Neural cell (in vitro differentiated cells): ENCODE measurements at regions not wholly inside any gene's neighbourhood (a gene's known extent, or its start where the extent isn't known, plus 50 kb on each side); places are given as distances from the start of the nearest gene placed in this dataset.

Source experiments
- H2AFZ ChIP-seq: fragments of 200-600, 300-800 bp; sonication (generic), shearing (Covaris generic); 2 replicates; pipeline ENCODE4 v1.6.0; 2014; ENCODE audit warnings: low read depth, mild to moderate bottlenecking, antibody characterized with exemption, low read length, moderate library complexity
- H3F3A ChIP-seq: fragments of 200-600 bp; shearing (Covaris generic); 2 replicates; pipeline ENCODE4 v1.6.1; 2016; ENCODE audit warnings: mild to moderate bottlenecking, moderate library complexity, mixed read lengths, antibody characterized with exemption, low read length; ENCODE audit not compliant: insufficient read depth, poor library complexity, severe bottlenecking
- H3K27ac ChIP-seq: fragments of 200-600, 300-800 bp; sonication (generic), shearing (Covaris generic); 2 replicates; pipeline ENCODE4 v1.5.1; 2014; ENCODE audit warnings: mild to moderate bottlenecking, low read length, moderate library complexity
- H3K27me3 ChIP-seq: fragments of 300-800, 200-600 bp; sonication (generic), shearing (Covaris generic); 2 replicates; pipeline ENCODE4 v1.6.0; 2014; ENCODE audit warnings: mild to moderate bottlenecking, low read depth, low read length, moderate library complexity; ENCODE audit not compliant: insufficient read depth
- H3K36me3 ChIP-seq: fragments of 300-800, 200-600 bp; sonication (generic), shearing (Covaris generic); 2 replicates; pipeline ENCODE4 v1.5.1; 2014; ENCODE audit warnings: mild to moderate bottlenecking, antibody characterized with exemption, low read length, moderate library complexity; ENCODE audit not compliant: insufficient read depth
- H3K4me2 ChIP-seq: fragments of 300-800, 200-600 bp; sonication (generic), shearing (Covaris generic); 2 replicates; pipeline ENCODE4 v1.6.0; 2014; ENCODE audit warnings: mild to moderate bottlenecking, low read length
- H3K4me3 ChIP-seq: fragments of 300-800, 200-600 bp; sonication (generic), shearing (Covaris generic); 2 replicates; pipeline ENCODE4 v1.5.1; 2014; ENCODE audit warnings: mild to moderate bottlenecking, low read length, moderate library complexity
- H3K79me2 ChIP-seq: fragments of 200-600 bp; shearing (Covaris generic); replicated peaks from 2 replicates; pipeline ENCODE4 v1.6.0; 2014; ENCODE audit warnings: mild to moderate bottlenecking, low read length, moderate library complexity; ENCODE audit not compliant: insufficient read depth
- H3K9ac ChIP-seq: fragments of 300-800, 200-600 bp; sonication (generic), shearing (Covaris generic); 2 replicates; pipeline ENCODE4 v1.6.1; 2016; ENCODE audit warnings: mild to moderate bottlenecking, low read length, mixed read lengths
- H3K9me2 ChIP-seq: fragments of 200-600 bp; shearing (Covaris generic); 2 replicates; pipeline ENCODE4 v1.6.1; 2016; ENCODE audit warnings: mild to moderate bottlenecking, low read length, mixed read lengths; ENCODE audit not compliant: insufficient read depth
- H3K9me3 ChIP-seq: fragments of 200-600, 300-800 bp; sonication (generic), shearing (Covaris generic); 2 replicates; pipeline ENCODE4 v1.6.1; 2016; ENCODE audit warnings: mild to moderate bottlenecking, mixed run types, low read length, moderate library complexity, mixed read lengths
- H4K20me1 ChIP-seq: fragments of 200-600 bp; shearing (Covaris generic); 2 replicates; pipeline ENCODE4 v1.6.1; 2016; ENCODE audit warnings: mild to moderate bottlenecking, mixed run types; ENCODE audit not compliant: insufficient read depth
- EP300 ChIP-seq: fragments of 450-650 bp; conservative IDR thresholded peaks from 2 replicates; pipeline ENCODE4 v1.6.1; 2014; ENCODE audit warnings: antibody characterized with exemption, mild to moderate bottlenecking, moderate library complexity; ENCODE audit not compliant: poor library complexity, severe bottlenecking
- EZH2 ChIP-seq: fragments of 200-600, 300-800 bp; shearing (Covaris generic), sonication (generic); IDR thresholded peaks from 2 replicates; pipeline ENCODE4 v1.6.1; 2014; ENCODE audit warnings: antibody characterized with exemption, low read length, borderline replicate concordance, mild to moderate bottlenecking; ENCODE audit not compliant: insufficient read depth, poor library complexity, severe bottlenecking
- MXI1 ChIP-seq: fragments of 450-650 bp; conservative IDR thresholded peaks from 2 replicates; pipeline ENCODE4 v1.6.1; 2014; ENCODE audit warnings: antibody characterized with exemption, mild to moderate bottlenecking; ENCODE audit not compliant: poor library complexity, severe bottlenecking
- POLR2AphosphoS5 ChIP-seq: IDR thresholded peaks from 2 replicates; pipeline ENCODE4 v1.6.1; 2012
- RAD21 ChIP-seq: fragments of 450-650 bp; conservative IDR thresholded peaks from 2 replicates; pipeline ENCODE4 v1.6.1; 2014; ENCODE audit warnings: antibody characterized with exemption, mild to moderate bottlenecking, moderate library complexity
- SMC3 ChIP-seq: fragments of 450-650 bp; conservative IDR thresholded peaks from 2 replicates; pipeline ENCODE4 v1.6.1; 2014; ENCODE audit warnings: antibody characterized with exemption, mild to moderate bottlenecking, moderate library complexity; ENCODE audit not compliant: poor library complexity
- TAF1 ChIP-seq: IDR thresholded peaks from 2 replicates; pipeline ENCODE4 v1.6.1; 2012; ENCODE audit warnings: low read depth
- TF ChIP-seq, protein P1 (sequence below): IDR thresholded peaks from 2 replicates; pipeline ENCODE4 v1.6.1; 2012; ENCODE audit warnings: borderline replicate concordance
- TF ChIP-seq, protein P2 (sequence below): fragments of 450-650 bp; IDR thresholded peaks from 2 replicates; pipeline ENCODE4 v1.5.1; 2014; ENCODE audit warnings: antibody characterized with exemption, mild to moderate bottlenecking, moderate library complexity; ENCODE audit not compliant: poor library complexity, severe bottlenecking

DNA sequence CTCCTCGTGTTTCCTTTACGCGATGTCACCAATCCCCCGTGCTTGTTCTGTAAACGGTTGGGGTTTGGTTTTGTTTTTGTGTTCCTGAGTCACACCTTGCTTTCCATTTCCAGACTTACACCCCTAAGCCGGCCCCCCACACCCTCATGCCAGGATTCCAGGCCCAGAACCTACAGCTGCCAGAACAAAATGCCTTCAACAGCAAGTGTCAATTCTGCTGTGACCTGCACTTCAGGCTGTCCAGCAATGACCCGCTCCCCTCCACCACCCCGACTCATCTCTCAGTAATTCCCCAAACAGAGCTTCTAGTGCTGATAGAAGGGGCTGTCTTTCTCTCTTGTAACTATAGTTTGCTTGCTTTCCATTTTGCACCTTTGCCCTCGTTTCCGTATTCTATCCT, 722.1 kb upstream of the CELF2 start:
- Histone ChIP-seq H3K27ac (peak overlapping the region; percentile 83), H3F3A (no peaks in the 10 kb centered on the region), H3K9me3 (no peaks in the 10 kb centered on the region), H3K4me3 (peak overlapping the region; percentile 57), H3K79me2 (no peaks in the 10 kb centered on the region), H3K9me2 (no peaks in the 10 kb centered on the region), H3K9ac (peak overlapping the region; percentile 65), H2AFZ (peak overlapping the region; percentile 95), H3K4me2 (peak overlapping the region; percentile 22), H4K20me1 (no peaks in the 10 kb centered on the region), H3K36me3 (no peaks in the 10 kb centered on the region), H3K27me3 (no peaks in the 10 kb centered on the region)
- TF ChIP-seq SMC3 (no peak), RAD21 (no peak), EZH2 (no peak), EP300 (no peak), TAF1 (no peak), MXI1 (no peak)
- TF ChIP-seq, protein P1, sequence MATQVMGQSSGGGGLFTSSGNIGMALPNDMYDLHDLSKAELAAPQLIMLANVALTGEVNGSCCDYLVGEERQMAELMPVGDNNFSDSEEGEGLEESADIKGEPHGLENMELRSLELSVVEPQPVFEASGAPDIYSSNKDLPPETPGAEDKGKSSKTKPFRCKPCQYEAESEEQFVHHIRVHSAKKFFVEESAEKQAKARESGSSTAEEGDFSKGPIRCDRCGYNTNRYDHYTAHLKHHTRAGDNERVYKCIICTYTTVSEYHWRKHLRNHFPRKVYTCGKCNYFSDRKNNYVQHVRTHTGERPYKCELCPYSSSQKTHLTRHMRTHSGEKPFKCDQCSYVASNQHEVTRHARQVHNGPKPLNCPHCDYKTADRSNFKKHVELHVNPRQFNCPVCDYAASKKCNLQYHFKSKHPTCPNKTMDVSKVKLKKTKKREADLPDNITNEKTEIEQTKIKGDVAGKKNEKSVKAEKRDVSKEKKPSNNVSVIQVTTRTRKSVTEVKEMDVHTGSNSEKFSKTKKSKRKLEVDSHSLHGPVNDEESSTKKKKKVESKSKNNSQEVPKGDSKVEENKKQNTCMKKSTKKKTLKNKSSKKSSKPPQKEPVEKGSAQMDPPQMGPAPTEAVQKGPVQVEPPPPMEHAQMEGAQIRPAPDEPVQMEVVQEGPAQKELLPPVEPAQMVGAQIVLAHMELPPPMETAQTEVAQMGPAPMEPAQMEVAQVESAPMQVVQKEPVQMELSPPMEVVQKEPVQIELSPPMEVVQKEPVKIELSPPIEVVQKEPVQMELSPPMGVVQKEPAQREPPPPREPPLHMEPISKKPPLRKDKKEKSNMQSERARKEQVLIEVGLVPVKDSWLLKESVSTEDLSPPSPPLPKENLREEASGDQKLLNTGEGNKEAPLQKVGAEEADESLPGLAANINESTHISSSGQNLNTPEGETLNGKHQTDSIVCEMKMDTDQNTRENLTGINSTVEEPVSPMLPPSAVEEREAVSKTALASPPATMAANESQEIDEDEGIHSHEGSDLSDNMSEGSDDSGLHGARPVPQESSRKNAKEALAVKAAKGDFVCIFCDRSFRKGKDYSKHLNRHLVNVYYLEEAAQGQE = no peak
- TF ChIP-seq, protein P2, sequence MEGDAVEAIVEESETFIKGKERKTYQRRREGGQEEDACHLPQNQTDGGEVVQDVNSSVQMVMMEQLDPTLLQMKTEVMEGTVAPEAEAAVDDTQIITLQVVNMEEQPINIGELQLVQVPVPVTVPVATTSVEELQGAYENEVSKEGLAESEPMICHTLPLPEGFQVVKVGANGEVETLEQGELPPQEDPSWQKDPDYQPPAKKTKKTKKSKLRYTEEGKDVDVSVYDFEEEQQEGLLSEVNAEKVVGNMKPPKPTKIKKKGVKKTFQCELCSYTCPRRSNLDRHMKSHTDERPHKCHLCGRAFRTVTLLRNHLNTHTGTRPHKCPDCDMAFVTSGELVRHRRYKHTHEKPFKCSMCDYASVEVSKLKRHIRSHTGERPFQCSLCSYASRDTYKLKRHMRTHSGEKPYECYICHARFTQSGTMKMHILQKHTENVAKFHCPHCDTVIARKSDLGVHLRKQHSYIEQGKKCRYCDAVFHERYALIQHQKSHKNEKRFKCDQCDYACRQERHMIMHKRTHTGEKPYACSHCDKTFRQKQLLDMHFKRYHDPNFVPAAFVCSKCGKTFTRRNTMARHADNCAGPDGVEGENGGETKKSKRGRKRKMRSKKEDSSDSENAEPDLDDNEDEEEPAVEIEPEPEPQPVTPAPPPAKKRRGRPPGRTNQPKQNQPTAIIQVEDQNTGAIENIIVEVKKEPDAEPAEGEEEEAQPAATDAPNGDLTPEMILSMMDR = no peak

DNA sequence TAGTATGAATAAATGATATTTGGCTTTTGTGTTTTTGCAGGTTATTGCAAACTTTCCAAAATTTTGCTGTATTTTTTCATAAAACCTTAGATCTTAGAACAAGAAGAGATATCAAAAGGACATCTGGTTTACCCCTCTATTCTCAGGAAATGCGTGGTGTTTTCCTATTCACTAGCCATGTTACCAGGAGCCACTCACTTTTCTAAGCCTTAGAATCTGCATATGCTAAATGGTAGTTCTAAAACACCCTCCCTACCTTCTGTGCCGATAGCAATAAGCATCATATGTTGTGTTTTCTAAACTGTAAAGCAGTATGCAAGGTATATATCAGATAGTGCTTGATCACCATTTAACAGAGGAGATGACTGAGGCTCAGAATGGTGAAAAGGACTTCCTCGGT, 715.0 kb upstream of the CELF2 start:
- Histone ChIP-seq H2AFZ (no peak overlapping the region), H3F3A (no peaks in the 10 kb centered on the region), H3K9me3 (no peaks in the 10 kb centered on the region), H3K27ac (no peak overlapping the region), H3K36me3 (no peaks in the 10 kb centered on the region), H3K9ac (no peak overlapping the region), H3K27me3 (no peaks in the 10 kb centered on the region), H3K79me2 (no peaks in the 10 kb centered on the region), H3K9me2 (no peaks in the 10 kb centered on the region), H3K4me3 (no peak overlapping the region), H3K4me2 (no peak overlapping the region), H4K20me1 (no peaks in the 10 kb centered on the region)
- TF ChIP-seq, protein P1 = no peak
- TF ChIP-seq MXI1 (no peak), EP300 (no peak), RAD21 (no peak), TAF1 (no peak), EZH2 (no peak), SMC3 (no peak), POLR2AphosphoS5 (no peak)
- TF ChIP-seq, protein P2 = no peak
